ENCODE measurements at regions not wholly inside any gene's neighbourhood (a gene's known extent, or its start where the extent isn't known, plus 50 kb on each side); places are given as distances from the start of the nearest gene placed in this dataset.

DNA sequence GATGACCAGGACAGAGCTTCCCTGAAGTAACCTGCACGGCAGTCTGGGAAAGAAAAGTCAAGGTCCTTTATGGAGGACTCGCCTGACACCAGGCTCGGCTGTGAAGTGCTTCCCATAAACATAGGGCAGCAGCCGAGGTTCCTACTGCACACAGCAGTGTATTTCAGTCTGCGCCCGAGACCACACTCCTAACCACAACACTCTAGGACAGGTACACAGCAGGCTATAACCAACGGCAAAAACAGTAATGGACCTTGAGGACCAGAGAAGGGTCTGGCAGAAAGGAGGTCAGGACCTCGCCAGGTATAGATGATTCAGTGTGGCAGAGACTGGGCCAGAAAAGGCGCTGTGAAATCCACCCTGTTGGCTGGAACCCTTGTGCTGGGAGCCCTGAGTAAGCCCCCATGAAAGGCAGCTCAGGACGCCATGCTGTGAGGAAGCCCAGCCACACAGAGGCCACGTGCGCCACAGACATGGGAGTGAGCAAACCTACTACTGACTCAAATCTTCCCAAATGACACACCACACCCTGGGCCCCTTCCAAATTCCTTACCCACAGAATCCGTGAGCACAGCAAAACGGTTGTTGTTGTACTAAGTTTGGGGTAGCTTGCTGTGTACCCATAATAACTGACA is 129.6 kb upstream of the CST7 start:
- no peak for DNase-seq

DNA sequence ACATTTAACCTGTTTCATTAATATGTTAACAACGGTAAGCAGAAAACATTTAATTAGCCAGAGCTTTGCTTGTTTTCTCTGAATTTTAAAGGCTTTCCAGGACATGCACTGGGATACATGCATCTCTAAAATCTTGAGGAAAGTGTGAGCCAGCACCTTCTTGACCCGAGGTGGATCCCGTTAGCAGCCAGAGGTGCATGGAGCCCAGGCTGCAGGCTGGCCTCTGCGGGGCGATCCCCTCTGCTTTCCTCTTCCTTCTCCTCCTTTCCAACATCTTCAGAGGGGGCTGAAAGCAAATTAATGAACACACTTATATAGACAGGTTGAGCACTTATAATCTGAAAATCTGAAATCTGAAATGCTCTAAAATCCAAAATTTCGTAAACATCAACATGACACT is 128.7 kb upstream of the CST7 start:
- no peak for DNase-seq

DNA sequence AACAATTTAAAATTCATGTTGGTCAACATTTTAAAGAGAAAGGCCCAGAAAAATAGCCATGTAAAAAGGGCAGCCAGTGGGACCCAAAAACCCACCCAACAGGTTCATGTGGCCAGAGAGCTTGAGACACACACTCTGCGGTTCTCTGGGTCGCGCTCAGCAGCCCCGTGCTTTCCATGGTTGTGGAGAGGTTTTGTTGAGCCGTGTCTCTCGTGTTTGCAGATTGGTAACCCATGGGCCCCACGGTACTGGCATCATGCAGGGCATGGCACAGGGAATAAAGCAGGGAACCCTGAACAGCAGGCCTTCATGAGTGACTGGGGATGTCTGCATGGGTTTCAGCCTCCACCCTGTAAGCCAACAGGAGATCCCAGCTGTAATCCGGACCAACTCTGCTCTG is 127.7 kb upstream of the CST7 start:
- no peak for DNase-seq

DNA sequence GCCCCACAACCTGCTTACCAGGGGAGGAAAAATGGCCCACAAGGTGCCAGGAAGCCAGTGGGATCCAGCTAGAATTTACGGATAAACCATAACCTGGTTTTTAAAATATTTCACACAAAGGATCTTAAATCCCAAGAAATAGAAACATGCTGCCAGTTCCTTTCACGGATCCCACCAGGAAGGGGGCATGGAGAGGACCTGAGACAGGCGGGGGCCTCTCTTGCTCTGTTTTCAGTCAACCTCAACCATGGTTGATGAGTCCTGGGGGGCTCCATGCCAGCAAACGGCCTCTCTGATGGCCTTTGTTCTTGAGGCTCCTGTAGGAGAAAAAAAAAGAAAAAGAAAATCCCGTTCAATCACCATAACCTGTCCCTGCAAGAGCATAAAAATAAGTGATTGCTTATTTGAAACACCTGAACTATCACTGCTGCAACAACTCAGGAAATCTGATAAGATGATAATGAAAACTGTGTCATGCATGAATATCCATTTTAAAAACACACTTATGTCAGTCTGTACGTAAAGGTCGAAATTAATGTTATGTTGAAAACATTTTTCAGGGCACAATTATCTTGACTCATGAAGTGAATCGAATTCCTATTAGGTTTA is 125.8 kb upstream of the CST7 start:
- DNase-seq = no peak

DNA sequence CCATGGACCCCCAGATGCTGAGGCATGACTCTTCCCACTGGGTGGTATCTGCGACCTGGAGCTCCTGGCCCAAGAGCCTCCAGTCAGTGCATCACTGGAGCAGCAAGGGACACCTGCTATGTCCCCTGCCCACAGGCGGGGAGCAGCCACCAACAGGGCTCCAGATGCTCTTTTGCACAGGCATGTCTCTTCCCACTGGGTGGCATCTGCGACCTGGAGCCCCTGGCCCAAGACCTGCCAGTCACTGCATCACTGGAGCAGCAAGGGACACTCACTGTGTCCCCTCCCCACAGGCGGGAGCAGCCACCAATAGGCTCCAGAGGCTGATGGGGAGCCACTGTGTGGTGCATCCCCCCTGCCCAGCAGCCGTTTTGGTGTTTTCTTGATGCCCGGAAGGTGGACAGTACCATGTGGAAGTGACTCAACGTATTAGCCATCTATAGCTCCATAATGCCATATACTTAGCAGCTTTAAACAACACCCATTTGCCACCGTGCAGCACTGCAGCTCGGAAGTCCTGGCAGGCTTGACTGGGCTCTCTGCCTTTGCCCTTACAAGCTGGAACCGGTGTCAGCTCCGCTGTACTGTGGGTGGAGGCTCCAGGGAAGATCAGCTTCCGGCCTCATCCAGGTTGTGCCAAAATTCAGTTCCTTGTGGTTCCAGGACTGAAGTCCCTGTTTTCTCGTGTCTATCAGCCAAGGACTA is 124.9 kb upstream of the CST7 start:
- no peak for DNase-seq

DNA sequence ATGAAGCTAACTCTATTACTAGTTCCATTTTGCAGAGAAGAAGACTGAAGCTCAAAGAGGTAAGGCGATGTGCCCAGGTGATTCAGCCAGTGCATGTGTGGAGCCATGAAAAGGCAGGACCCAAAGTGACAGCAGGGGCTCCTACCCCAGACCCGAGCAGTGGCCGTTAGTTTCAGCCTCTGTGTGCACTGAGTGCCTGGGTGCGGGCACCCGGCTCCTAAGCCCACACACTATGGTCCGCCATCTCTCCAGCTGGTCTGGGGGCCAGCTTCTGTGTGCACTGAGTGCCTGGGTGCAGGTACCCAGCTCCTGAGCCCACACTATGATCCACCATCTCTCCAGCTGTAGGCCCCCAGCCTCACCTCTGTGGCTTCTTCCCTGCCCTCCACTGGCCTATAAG is 123.5 kb upstream of the CST7 start:
- DNase-seq = no peak

DNA sequence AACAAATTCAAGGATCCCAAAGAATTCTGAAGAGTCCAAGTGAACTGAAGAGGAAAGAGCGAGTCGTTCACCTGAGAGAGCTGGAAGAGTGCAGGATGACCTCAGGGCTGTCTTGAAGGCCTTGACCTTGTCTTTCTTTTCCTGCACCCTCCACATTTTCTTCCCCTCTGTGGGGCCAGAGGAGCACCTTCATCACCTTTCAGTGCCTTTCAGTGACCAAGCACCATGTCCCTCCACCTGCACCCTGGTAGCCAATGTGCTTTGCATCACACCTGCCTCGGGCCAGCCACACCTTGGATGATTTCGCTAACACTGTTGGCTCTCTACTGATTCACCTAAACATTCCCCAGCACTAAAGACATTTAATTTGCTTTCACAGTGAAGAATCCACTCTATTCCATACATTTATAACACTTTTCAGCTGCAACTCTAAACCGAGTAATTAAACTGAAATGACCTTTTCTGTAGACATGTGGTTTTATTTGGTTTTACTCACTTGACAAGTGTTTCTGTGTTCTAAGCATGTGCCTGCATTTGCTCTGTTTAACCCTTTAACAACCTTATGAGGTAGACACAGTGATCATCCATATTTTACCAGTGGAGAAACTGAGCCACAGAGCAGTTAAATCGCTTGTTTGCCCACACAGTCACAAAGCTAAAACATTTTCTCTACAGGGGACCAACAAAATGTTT is 121.3 kb upstream of the CST7 start:
- no peak for DNase-seq

DNA sequence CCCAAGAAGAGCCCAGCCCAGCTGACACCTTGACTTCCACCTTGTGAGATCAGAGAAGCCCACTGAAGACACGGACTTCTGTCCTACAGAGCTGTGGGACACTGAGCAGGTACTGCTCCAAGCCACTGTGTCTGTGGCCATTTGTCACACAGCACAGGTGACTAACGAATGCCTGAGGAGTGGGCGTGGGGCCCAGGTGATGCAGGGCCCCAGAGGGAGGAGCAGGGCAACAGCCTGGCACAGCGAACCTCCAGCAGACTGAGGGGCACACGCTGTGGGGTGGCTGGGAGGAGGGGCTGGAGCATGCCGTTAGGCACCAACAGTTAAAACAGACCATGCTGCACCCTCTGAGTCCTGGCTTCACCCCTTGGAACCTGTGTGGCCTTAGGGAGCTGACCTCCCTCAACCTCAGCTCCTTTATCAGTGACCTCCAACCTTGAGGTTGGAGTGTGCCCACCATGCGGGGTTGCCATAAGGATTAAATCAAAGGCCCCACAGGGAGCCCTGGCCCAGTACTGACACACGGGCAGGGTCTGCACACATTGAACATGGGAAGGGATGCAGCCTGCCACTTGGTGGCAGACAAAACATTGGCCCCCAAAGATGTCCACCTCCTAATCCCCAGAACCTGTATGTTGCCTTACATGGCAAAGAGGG is 119.9 kb upstream of the CST7 start:
- DNase-seq = no peak

DNA sequence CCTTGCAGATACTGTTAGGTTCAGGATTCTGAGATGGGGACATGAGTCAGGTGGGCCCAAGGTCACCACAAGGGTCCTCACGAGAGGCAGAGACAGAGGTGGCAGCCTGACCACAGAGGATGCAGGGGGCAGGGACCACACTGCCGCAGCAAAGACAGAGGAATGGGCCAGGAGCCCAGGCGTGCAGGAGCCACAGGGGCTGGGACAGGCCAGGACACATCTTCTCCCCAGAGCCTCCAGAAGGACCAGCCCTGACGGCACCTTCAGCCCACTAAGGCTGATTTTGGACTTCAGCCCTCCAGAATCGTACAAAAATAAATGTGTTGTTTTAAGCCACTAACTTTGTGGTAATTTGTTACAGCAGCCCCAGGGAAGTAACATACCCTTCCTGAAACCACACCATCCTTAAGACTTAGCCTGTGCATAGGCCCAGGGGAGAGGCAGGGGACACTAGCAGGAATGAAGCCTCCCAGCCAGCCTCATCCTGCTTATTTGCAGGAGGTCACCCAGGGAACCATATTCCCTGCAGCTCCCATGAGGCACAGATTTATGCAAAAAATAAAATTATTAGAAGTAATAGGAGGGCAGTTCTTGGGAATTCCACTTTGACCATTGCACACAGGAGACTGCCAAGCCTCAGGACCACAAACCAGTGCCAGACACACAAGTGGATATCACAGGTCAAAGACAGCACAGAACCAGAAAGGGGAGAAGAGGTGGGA is 119.3 kb upstream of the CST7 start:
- no peak for DNase-seq

DNA sequence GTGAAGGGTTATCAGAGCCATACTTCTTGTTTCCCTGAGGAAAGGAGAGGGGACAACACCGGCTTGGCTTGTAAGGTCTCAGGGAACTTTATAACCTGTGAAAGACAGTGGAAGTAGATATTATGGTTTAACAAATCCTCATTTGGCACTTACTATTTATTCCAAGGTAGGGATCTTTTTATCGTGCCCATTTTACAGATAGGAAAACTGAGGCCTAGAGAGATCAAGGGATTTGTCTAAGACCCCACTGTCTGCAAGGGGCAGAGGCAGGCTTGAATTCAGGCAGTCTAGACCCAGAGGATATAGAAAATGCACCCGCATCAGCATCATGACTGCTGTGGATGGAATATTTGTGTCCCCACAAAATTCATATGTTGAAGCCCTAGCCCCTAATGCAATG is 118.4 kb upstream of the CST7 start:
- DNase-seq = no peak

DNA sequence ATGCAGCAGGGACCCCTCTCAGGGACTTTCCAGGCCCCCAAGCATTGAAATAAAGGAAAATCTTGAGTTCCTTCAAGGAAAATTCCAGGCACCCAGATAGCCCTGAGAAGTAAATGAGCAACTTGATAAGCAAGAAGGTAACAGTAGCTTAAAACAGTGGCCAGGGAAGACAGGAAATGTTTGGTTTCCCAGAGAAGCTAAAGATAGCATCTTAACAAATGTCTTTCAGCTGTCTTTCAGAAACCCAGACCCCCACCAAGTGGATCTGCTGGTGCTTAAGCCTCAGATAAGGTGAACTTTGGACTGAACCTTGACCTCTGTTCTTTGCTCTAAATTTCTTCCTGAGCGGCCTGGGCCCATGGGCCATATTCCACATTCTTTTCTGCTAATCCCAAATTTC is 117.8 kb upstream of the CST7 start:
- no peak for DNase-seq

DNA sequence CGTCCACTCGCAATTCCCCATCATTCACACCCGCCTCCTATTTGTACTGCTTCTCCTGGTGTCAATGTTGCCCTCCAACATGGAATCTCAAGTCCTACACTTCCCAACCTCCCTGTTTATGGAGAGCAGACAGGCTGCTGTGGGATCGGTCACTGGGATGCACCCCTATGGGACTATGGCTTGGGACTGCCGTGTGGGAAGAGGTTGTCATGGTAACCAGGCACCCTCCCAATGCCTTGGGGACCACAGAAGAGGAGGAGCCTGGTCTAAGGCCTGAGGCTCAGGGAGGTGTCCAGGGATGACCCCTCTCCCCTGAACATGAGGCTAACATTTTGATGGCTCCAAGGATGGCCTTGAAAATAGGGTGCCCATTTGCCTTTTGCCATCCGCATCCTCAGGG is 116.6 kb upstream of the CST7 start:
- no peak for DNase-seq

DNA sequence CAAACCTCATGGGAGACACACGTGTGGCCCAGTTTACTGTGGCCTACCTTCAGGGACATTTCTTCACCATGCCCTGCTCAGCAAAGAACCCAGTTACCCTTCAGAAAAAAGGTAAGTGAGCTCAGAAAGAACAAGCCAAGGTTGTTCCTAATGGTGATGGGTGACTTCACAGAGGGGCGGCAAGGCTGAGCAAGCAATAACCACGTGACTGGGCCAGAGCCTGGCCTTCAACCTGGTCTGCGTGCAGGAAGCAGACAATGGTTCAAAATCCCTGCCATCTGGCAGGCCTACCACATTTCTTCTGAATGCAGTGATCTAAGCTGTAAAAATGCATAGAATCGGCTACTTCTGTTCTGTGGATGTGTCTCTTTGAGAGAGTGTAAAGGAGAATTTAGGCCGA is 115.5 kb upstream of the CST7 start:
- no peak for DNase-seq

DNA sequence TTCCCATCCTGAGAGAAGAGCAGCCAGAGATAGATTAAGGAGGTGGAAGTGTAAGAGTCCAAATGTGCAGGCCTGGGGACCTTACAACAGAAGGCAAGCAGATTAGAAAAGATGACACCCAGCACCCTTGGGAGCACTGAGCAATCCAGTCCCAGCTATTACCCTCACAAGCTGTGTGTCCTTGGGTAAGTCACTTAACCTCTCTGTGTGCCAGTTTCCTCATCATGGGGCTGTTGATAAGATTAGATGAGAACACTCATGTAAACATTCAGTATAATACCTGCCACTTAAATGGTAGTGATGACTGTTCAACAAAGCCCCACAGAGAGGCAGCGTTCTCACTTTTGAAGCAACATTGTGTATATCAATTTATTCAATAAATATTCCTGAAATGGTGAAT is 114.8 kb upstream of the CST7 start:
- no peak for DNase-seq

DNA sequence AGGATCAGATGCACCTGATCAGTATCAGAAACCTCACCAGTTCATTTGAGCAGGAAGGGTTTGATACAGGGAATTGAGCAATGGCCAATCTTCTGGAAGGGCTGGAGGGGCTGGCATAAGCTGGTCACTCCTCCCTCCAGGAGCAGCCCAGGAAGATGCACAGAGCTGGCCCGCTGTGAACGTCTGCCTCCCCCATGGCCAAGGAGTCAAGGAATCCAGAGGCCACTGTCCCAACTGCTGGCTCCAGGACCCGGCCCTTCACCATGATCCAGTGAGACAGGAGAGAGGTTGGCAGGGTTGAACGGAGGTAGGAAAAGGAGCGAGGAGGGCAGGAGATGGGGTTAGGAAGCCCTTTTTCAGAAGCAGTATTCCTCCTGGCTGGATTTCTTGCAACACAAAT is 113.9 kb upstream of the CST7 start:
- DNase-seq = no peak

DNA sequence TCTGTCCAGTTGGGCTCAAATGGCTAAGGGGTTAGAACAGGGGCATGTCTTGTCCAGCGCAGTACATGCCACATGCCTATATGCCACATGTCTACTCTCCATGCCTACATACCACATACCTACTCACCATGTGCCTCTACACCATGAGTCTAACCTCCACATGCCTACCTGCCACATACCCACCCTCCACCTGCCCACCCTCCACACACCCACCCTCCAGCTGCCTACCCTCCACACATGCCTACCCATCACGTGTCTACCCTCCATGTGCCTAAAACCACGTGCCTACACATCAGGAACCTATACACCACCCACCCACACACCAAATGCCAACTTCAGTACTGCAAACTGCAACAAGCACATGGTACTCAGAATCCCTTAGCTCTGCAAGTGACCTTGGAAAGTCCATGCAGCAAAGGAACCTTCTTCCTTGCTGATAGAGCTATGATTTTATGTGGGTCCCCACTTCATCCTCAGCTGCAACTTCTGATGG is 113.0 kb upstream of the CST7 start:
- no peak for DNase-seq

DNA sequence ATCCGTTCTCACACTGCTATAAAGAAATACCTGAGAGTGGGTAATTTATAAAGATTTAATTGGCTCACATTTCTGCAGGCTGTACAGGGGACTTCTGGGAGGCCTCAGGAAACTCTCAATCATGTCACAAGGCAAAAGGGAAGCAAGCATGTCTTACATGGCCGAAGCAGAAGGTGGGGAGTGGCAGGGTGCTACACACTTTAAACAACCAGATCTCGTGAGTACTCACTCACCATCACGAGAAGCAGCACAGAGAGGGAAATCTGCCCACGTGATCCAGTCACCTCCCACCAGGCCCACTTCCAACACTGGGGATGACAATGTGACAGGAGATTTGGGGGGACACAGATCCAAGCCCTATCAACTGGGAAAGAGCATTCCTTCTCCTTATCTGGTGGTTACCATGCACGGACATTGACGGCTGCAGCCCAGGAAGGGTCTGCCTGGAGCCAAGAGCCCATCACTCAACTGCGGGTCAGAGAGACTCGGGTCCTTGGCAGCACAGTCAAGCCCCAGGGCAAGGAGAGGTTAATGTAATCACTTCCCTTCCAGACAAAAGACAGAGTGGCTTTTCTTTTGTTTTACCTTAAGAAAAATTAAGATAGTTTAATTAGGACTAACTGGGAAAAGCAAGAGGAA is 112.3 kb upstream of the CST7 start:
- DNase-seq = no peak

DNA sequence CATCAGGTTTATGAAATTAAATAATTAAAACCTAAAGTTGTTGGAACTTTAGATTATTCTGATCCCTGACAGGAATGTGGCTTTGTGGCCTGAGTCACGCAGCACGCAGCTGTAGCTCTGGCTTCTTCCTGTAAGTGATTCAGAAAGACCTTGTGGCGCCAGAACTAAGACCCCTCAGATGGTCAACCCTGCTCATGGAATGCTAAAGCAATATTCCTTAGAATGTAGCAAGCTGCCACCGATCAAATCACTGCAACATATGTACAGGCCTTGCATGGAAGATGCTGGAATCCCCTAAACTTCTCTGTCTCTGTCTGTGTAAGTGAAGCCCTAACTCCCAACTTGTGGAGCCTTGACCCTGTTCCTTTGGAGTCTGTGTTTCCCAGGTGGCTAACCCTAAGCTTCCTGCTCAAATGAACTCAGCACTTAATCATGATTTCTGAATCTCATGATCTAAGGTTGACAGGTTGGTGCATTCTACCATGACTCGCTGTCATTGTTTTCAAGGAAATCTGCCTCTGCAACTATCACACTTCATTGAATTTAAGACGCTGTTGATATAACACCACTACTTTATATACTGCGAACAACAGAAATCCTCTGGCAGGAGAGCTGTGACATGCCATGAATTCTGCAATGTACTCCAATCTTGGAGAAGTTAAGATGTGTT is 111.2 kb upstream of the CST7 start:
- no peak for DNase-seq

DNA sequence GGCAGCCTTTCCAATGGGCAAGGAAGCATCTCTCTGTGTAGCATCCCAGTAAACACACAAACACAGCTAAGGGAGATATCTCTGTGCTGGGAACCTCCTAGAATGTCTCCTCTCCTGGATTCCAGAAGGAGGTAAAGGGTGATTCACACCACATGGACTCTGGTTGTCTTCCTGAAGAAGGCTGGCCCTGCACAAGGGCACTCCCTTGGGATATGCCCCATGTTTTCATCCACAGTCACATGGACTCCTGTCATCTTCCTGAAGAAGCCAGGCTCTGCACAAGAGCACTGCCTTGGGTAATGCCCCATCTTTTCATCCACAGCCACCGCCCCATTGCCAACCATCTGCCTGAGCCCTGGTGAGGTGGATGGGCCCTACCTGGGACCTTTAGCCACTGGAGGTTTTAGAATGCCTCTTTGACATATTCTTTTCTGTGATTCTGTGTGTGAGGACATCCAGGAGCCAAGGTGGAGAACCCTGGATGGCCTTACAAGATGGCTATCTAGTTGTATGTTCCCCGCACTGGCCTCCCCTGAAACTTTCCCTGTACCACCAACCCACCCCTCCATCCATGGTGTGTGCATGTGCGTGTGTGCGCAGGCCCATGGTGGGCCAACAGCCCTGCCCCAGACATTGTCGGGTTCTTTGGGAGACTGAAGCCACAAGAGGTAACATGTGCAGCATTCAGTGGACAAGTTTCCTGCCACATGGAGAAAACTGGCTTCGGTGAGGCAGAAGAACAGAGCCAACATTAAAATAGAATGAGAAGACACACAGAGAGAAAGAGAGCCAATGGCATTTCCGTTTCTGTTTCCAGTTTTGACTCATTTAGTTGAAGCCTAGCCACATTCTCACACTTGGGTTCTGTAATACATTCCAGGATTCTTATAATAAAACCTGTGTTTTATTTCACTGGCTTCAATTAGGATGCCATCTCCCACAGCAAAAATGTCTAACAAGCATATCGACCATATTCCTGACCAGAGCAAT is 110.2 kb upstream of the CST7 start:
- DNase-seq = no peak

DNA sequence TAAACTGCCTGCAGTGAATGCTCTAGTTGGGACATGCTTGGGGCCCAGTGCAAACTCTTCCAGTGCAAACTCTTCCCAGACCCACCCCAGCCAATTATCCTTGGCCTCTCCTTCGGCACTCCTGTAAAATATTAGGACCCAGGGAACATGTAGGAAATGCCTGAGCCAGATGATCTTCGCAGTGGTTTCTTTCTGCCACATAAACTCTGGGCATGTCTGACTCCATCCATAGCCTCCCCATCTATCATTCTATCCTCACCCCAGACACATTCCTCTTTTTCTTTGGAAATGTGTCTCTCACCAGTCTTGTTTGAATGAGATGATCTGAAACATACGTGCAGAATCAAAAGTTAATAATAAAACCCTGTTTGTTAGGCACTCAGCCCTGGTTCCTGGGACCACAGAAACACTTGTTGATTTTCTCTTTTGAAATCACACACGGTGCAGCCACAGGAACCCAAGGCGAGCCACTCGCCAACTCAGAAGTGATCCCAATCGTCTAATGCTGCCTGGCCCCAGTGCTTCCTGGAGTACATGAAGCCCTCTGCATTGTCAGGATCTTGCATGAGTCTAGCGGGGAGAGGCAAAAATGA is 108.9 kb upstream of the CST7 start:
- DNase-seq = no peak

All from CD4-positive, alpha-beta T cell treated with Interleukin-1 beta for 1 hour (primary cell).